HG03095 (cell line): ENCODE measurements at regions not wholly inside any gene's neighbourhood (a gene's known extent, or its start where the extent isn't known, plus 50 kb on each side); places are given as distances from the start of the nearest gene placed in this dataset.

Experiments
- ATAC-seq: cut with Tn5 transposase; IDR thresholded peaks from one replicate; pipeline ENCODE4 v1.9.1; 2021; ENCODE audit warnings: moderate library complexity; ENCODE audit not compliant: unreplicated experiment

- no peak for ATAC-seq
These were observed 195.4 kb downstream of the MACC1 start for GRCh38 chr7:20021831-20022230.

DNA sequence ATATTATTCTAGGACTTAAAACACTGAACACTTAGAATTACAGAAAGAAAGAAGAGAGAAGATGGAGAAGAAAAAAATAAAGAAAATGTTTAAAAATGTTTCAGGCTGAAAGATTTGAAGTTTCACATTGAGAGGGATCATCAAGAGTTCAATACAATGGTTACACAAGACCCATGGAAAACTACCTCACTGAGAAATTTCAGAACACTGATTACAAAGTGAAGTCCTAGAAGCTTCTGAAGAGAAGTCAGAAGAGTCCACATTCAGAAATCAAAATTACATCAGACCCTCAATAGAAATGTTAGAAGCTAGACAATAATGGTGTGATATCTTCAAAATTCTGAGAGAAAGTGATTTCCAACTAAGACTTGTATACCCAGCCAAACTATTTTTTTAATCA is 196.1 kb downstream of the MACC1 start:
- ATAC-seq = no peak

- ATAC-seq = peak; percentile 62
These were observed 197.3 kb downstream of the MACC1 start for GRCh38 chr7:20019757-20020432.

DNA sequence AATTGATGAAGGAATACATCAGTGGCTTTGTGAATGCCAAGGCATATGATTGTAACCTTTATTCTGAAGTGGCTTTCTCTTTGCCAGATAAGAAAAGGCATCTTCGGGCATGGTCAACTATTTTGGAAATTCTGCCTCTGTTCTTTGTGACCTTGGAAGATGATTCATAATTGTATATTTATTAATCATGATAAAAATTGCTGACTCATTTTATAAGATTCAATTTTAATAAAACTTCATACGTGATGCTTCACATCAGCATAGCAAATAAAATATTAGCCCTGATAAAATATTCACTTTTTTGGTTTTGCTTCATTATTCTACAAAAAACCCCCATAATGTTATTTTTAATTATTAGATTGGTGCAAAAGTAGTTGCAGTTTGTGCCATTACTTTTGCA is 200.5 kb downstream of the MACC1 start:
- no peak for ATAC-seq

GRCh38 chr7:20013536-20013935 is 203.6 kb downstream of the MACC1 start:
- no peak for ATAC-seq

DNA sequence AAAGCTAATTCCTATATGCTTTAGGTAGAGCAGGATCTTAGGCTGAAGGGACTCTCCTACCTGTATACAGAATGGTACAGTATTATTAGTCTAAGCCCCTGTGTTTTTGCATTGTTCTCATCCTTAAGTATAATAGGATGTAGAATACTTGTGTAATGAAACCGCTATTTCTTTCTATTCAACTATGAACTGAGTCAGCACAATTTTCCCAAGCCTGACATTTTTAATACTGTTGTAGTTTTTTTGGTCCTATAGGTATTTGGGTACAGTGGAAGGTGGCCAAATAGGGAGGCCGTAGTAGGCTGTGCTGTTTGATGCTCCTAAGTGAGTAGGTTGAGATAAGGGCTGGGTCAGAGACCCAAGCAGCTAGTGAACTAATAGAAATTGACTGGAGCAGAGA is 205.1 kb downstream of the MACC1 start:
- no peak for ATAC-seq

GRCh38 chr7:20010877-20011276 is 206.3 kb downstream of the MACC1 start:
- no peak for ATAC-seq

DNA sequence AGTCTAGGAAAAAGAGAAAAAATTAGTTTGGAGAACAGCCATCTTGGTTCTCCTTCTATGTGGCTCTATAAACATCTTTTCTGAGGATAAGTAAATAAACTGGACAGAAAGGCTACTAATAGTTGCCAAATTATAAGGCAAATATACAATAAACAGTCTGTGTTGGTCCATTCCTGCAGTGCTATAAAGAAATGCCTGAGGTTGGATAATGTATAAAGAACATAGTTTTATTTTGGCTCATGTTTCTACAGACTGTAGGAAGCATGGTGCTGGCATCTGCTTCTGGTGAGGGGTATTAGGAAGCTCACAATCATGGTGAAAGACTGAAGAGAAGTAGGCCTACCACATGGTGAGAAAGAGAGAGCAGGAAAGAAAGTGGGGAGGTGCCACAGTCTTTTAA is 209.7 kb downstream of the MACC1 start:
- no peak for ATAC-seq

- no peak for ATAC-seq
These were observed 212.1 kb downstream of the MACC1 start for GRCh38 chr7:20005081-20005480.

- ATAC-seq = no peak
These were observed 217.5 kb downstream of the MACC1 start for GRCh38 chr7:19999681-20000080.

- ATAC-seq = no peak
These were observed 218.5 kb upstream of the TMEM196 start for GRCh38 chr7:19991936-19992335.

GRCh38 chr7:19989906-19990305 is 216.5 kb upstream of the TMEM196 start:
- ATAC-seq = no peak

DNA sequence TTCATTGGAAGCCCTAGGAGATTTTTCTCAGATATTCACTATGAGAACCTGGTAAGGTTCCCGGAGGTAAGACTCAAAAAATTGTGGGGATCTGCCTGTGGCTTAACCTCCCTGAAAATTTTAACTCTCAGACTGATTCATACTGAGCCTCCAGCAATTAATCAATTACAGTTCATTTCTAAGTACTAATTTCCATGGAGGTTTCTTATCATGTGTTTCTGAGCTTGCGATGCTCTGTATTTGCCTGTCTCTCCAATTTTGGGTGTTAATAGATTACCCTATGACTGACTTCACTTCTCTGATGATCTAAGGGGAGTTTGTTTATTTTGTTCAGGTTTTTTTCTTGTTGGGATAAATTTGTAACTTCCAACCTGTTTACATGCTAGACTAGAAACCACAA is 215.4 kb upstream of the TMEM196 start:
- ATAC-seq = no peak

DNA sequence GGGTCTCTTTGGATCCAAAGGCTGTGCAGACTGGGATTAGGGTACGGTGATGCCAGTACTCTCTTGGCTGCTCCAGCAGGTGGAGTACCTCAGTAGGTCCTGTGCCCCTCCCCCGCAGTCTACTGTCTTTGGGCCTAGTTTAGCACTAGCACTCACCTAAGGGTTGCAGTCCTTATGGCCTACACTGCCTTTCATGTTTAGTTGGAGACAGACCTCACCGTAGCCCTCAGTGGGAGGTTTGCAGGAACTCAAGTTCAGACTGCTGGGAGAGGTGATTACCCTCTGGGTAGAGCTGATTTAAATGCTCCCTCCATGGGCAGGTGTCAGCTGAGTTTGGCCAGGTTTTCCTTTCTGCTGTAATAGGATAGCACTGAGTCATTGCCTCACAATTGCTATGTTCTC is 210.8 kb upstream of the TMEM196 start:
- ATAC-seq = no peak

GRCh38 chr7:19982841-19983835 is 209.7 kb upstream of the TMEM196 start:
- ATAC-seq = no peak

DNA sequence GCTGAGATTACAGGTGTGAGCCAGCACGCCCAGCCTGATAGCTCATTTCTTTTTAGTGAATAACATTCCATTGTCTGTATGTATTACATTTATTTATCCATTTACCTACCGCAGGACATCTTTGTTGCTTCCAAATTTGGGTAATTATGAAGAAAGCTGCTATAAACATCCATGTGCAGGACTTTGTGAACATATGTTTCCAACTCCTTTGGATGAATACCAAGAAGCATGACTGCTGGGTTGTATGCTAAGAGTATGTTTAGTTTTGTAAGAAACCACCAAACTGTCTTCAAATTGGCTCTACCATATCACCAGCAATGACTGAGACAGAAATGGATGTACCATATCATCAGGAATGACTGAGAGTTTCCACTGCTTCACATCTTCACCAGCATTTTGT is 200.2 kb upstream of the TMEM196 start:
- no peak for ATAC-seq

- no peak for ATAC-seq
These were observed 199.5 kb upstream of the TMEM196 start for GRCh38 chr7:19972876-19973275.

- no peak for ATAC-seq
These were observed 198.5 kb upstream of the TMEM196 start for GRCh38 chr7:19971956-19972355.

- ATAC-seq = no peak
These were observed 197.1 kb upstream of the TMEM196 start for GRCh38 chr7:19970514-19970913.

GRCh38 chr7:19969859-19970493 is 196.6 kb upstream of the TMEM196 start:
- ATAC-seq = no peak

- ATAC-seq = no peak
These were observed 190.8 kb upstream of the TMEM196 start for GRCh38 chr7:19964246-19964645.

- ATAC-seq = no peak
These were observed 190.3 kb upstream of the TMEM196 start for GRCh38 chr7:19963695-19964094.
